ENCODE measurements at regions not wholly inside any gene's neighbourhood (a gene's known extent, or its start where the extent isn't known, plus 50 kb on each side); places are given as distances from the start of the nearest gene placed in this dataset.

DNA sequence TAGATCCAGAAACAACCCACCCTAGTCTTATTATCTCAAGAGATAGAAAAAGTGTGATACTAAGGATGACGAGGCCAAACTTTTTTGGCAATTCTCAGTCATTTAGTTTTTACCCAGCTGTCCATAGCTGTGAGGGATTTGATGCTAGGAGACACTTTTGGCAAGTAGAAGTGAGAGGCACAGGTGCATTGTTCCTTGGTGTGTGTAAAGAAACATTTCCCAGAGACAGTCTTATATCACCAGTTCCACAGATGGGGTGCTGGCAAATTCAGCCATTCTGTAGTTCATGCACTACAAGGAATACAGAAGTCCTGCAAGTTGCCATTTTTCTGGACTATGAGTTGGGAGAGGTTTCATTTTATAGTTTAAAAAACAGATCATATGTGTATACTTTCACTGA lies 403.3 kb upstream of the GHITM start:
- no peak overlapping the region for H3K4me3 Mint-ChIP-seq
- Histone ChIP-seq H2AFZ (ENCODE audit: insufficient read depth, low read depth, low read length, poor library complexity, severe bottlenecking) (no peak overlapping the region), H3K4me1 (ENCODE audit: control insufficient read depth in 1 of 2, insufficient read depth in 2 of 2, low read length in 2 of 2) (no peaks in the 10 kb centered on the region), H3K27me3 (ENCODE audit: control insufficient read depth in 2 of 2, insufficient read depth in 2 of 2, low read length in 2 of 2) (no peaks in the 10 kb centered on the region), H3K4me3 (replicated peaks in 1 of 3; ENCODE audit: low read depth in 2 of 3, low read length in 3 of 3) (no peak overlapping the region), H3K9me3 (replicated peaks in 1 of 2; ENCODE audit: control insufficient read depth in 1 of 2, insufficient read depth in 1 of 2, low read length in 2 of 2) (peaks cover 12 to 20% of the 10 kb centered on the region in 2 donors), H4K20me1 (ENCODE audit: insufficient read depth, low read length) (no peaks in the 10 kb centered on the region), H3K4me2 (replicated peaks; ENCODE audit: extremely low read depth, low read length, poor library complexity, severe bottlenecking) (no peak overlapping the region), H3K9ac (ENCODE audit: insufficient read depth, low read length, poor library complexity, severe bottlenecking) (no peak overlapping the region), H3K79me2 (ENCODE audit: insufficient read depth, low read length) (no peaks in the 10 kb centered on the region), H3K27ac (ENCODE audit: low read depth in 1 of 2, low read length in 2 of 2) (no peak overlapping the region), H3K36me3 (replicated peaks in 1 of 2; ENCODE audit: control insufficient read depth in 1 of 2, insufficient read depth in 2 of 2, low read length in 2 of 2) (no peaks in the 10 kb centered on the region)
- H3K27ac Mint-ChIP-seq, result no peak overlapping the region
- TF ChIP-seq, protein P1, sequence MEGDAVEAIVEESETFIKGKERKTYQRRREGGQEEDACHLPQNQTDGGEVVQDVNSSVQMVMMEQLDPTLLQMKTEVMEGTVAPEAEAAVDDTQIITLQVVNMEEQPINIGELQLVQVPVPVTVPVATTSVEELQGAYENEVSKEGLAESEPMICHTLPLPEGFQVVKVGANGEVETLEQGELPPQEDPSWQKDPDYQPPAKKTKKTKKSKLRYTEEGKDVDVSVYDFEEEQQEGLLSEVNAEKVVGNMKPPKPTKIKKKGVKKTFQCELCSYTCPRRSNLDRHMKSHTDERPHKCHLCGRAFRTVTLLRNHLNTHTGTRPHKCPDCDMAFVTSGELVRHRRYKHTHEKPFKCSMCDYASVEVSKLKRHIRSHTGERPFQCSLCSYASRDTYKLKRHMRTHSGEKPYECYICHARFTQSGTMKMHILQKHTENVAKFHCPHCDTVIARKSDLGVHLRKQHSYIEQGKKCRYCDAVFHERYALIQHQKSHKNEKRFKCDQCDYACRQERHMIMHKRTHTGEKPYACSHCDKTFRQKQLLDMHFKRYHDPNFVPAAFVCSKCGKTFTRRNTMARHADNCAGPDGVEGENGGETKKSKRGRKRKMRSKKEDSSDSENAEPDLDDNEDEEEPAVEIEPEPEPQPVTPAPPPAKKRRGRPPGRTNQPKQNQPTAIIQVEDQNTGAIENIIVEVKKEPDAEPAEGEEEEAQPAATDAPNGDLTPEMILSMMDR (IDR thresholded peaks at IDR 0.05), result no peak
- no peak for DNase-seq
- no CpG with 5 or more reads among the region's 1 CpG for WGBS (ENCODE audit: insufficient coverage)
- no peaks in the 10 kb centered on the region for H3K36me3 Mint-ChIP-seq
- peaks cover 2 to 11% (median 3%) of the 10 kb centered on the region in 7 donors for H3K9me3 Mint-ChIP-seq
- H3K27me3 Mint-ChIP-seq (ENCODE audit: low read depth in 3 of 3), result peaks cover 0 to 1% (median 0%) of the 10 kb centered on the region in 3 donors
- intact Hi-C loops (cut with micrococcal nuclease), result no loop called here
- H3K4me1 Mint-ChIP-seq, result no peaks in the 10 kb centered on the region

DNA sequence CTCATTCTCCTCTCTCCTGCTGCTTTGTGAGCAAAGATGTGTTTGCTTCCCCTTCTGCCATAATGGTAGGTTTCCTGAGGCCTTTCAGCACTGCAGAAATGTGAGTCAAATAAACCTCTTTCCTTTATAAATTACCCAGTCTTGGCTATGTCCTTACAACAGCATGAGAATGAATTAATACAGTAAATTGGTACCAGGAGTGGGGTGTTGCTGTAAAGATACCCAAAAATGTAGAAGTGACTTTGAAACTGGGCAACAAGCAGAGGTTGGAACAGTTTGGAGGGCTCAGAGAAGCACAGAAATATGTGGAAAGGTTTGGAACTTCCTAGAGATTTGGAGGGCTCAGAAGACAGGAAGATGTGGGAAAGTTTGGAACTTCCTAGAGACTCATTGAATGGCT lies 388.7 kb upstream of the GHITM start:
- Mint-ChIP-seq H3K9me3 (peaks cover 21 to 47% (median 35%) of the 10 kb centered on the region in 7 donors), H3K27ac (no peak overlapping the region), H3K27me3 (ENCODE audit: low read depth in 3 of 3) (no peaks in the 10 kb centered on the region), H3K36me3 (no peaks in the 10 kb centered on the region), H3K4me1 (no peaks in the 10 kb centered on the region), H3K4me3 (no peak overlapping the region)
- no peaks in the 10 kb centered on the region for H3K27me3 ChIP-seq (ENCODE audit: control insufficient read depth in 2 of 2, insufficient read depth in 2 of 2, low read length in 2 of 2)
- no peaks in the 10 kb centered on the region for H4K20me1 ChIP-seq (ENCODE audit: insufficient read depth, low read length)
- H3K4me1 ChIP-seq (ENCODE audit: control insufficient read depth in 1 of 2, insufficient read depth in 2 of 2, low read length in 2 of 2), result no peaks in the 10 kb centered on the region
- H3K4me2 ChIP-seq (replicated peaks; ENCODE audit: extremely low read depth, low read length, poor library complexity, severe bottlenecking), result no peak overlapping the region
- no peaks in the 10 kb centered on the region for H3K36me3 ChIP-seq (replicated peaks in 1 of 2; ENCODE audit: control insufficient read depth in 1 of 2, insufficient read depth in 2 of 2, low read length in 2 of 2)
- no peak overlapping the region for H3K27ac ChIP-seq (ENCODE audit: low read depth in 1 of 2, low read length in 2 of 2)
- no peak overlapping the region for H2AFZ ChIP-seq (ENCODE audit: insufficient read depth, low read depth, low read length, poor library complexity, severe bottlenecking)
- no peak overlapping the region for H3K4me3 ChIP-seq (replicated peaks in 1 of 3; ENCODE audit: low read depth in 2 of 3, low read length in 3 of 3)
- no peak for DNase-seq
- TF ChIP-seq, protein P1 (IDR thresholded peaks at IDR 0.05), result no peak
- intact Hi-C loops (cut with micrococcal nuclease), result no loop called here
- peaks cover 53 to 61% of the 10 kb centered on the region in 2 donors for H3K9me3 ChIP-seq (replicated peaks in 1 of 2; ENCODE audit: control insufficient read depth in 1 of 2, insufficient read depth in 1 of 2, low read length in 2 of 2)
- no peak overlapping the region for H3K9ac ChIP-seq (ENCODE audit: insufficient read depth, low read length, poor library complexity, severe bottlenecking)
- H3K79me2 ChIP-seq (ENCODE audit: insufficient read depth, low read length), result no peaks in the 10 kb centered on the region

Data from CD14-positive monocyte (primary cell).